ENCODE measurements at regions not wholly inside any gene's neighbourhood (a gene's known extent, or its start where the extent isn't known, plus 50 kb on each side); places are given as distances from the start of the nearest gene placed in this dataset.

DNA sequence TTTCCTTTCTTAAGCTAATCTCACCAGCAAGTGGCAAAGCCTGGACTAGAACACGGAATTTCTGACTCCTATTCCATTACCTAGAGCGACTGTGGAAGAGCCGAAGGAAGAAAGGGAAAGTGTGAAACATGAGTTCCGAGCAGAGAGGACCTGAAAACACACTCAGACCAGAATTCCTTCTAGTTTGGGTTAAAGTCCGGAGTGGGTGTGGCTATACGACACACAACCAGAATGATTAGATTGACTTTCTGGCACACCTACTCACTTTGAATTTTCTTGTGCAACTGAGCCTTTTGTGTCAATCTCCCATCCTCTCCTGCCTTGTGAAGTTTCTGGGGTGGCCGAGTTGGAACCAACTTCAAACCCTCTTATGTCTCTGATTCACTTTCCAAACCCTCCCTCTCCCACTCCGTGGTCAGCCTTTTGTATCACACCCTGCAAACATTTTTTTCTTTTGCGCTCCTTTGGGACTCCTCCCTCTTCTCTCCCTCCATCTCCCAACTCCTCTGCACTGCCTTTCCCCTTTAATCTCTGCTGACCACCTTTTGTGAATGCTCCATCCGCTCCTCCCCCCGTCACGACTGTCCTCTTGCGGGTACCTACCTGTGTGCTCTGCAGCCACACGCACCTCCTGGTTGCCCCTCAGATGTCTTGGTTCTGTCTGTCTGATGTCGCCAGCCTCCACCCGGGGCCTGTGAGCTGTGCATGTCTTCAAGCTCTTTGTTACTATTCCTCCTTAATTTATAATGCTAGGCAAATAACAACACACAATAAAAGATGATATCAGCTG, 86.3 kb upstream of the BLID start:
- TF ChIP-seq GATA2 (IDR thresholded peaks at IDR 0.05; ENCODE audit: low read depth, low read length) (no peak), GATA3 (IDR thresholded peaks at IDR 0.05; ENCODE audit: low read depth, low read length) (no peak)

Data from SH-SY5Y (cell line).